NCI-H345 (cell line): ENCODE measurements at regions not wholly inside any gene's neighbourhood (a gene's known extent, or its start where the extent isn't known, plus 50 kb on each side); places are given as distances from the start of the nearest gene placed in this dataset.
"Not testable (repeated sequence)": the region's sequence is repeated elsewhere in the genome, so short reads cannot be mapped to it uniquely, and the experiment has no call there.

ENCODE experiments used
- DNase-seq: peaks from one replicate; lab custom pipeline; 2025; lab: John Stamatoyannopoulos, UW

DNA sequence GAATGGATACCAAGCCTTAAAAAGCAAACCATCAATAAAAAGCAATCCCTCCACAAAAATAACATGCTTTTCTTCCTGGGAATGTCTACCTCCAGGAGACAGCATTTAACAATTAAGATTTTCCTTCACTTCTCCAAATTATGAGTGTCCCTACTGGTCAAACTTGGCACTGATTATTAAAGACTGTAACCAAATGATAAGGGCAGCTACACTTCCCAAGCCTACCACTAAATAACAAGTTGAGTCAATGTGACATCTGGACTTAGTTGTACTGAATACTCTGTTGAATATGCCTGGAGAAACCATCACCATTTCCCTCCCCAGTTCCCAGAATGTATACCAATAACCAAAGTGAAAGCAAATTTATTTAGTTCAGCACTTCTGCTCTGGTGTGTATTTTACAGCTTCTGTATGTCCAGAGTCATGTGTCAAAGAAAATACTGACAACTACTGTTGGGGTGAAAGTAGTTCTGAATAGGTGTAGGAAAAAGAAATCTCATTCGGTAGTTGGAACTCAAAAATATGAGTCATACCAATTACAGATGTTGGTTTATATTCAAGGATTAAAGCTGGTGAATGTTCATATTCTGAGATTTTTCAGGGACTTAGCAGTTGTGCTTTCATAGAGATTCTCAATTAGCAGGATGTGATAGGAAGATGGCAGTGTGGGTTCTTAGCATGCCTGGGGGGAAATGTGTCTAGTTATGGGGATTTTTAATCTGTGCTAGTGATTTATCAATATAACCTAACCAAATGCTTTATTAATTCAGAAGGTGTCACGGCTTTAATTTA is 1291.6 kb upstream of the GYPC start:
- no peak for DNase-seq

DNA sequence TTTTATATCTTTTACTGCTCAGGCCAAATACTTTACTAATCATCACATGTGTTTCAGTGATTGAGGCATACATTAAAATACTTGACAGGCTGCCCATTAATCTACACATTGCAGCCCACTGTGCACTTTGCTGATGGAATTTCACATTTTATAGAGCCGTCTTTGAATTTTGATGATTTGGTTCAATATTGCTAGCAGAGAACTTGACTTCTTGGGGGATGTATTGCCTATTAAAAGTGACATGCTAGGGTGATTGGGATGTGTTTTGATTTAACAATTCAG is 1291.0 kb upstream of the GYPC start:
- DNase-seq = no peak

DNA sequence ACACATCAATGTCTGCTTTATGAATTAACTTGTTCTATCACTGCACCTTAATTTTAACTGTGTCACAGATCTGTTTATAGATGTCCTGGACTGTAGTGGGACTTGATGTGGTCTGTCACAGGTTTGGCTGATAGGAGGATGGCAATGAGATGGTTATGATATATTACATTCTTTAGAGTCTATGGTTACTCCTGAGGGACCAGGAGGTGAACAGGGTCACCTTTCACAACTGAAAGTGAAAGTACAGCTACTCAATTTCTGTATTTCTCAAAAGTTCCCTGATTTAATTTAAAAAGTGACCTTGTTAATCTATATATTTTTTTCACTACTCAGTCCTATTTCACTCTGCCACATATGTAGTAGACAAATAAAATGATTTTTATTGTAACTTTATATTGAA is 1284.1 kb upstream of the GYPC start:
- DNase-seq = no peak

DNA sequence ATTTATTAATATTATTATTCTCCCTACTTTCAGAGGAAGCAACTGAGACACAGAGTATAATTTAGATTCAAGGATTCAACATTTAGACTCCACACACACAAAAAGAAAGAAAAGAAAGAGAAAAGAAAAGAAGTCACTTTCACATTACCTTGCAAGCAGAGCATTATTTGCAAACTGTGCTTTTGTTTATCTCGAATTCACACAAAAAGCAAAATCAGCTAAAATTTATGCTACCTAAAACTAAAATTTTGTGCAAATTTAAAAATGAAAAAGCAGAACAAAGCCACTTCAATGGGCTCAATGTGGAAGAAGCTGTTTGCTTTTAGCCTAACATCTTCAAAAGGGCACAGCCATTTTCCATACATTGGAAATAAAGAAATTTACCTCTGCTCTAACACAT is 1282.7 kb upstream of the GYPC start:
- DNase-seq = no peak

DNA sequence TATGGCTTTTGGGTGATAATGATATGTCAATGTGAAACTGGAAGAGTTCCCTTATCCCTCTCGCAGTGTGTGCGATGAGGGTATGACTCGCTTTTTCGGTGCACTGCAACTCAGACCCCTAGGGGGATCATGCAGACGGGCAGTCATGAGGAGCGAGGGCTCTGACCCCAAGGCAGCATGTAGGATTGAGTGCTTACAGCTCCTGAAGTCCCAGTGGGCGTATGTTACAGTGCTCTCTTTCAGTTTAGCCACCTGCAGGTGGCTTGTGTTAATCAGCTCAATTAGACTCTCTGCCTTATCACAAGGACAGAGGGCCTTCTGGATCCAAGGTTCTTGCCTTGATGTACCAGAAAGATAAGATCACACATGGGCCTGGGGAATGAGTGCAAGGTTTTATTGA is 1269.9 kb upstream of the GYPC start:
- no peak for DNase-seq

DNA sequence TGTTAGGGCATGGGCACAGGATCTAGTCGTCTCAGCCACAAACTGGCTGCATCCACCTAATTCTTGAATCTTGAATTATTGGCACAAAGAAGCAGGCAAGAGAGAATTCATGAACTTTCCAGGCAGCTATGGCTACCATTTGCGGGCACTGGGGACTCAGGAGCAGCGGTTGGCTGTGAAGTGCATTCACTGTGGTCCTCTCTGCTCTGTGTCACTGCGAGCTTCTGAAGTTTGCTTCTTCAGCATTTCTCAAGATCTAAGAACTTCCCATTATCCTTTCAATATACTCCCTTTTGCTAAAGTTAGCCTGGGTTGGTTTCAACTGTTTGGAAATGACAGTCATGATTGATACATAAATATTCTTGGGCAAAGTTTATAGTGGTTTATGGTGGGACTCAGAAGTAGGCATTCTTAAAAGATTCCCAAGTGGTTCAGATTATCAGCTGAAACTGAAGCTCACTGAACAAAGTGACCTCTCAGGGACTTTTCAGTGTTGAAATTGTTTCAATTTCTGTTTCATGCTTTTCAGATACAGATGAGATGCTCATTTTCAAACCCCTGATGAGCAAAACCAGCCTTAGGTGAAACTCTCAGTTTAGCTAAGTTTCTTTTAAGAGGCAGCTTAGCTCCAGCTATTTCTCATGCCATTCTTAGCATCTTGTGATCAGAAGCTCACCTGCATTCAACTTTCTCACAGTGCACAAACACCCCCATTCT is 1258.3 kb upstream of the GYPC start:
- DNase-seq = no peak

DNA sequence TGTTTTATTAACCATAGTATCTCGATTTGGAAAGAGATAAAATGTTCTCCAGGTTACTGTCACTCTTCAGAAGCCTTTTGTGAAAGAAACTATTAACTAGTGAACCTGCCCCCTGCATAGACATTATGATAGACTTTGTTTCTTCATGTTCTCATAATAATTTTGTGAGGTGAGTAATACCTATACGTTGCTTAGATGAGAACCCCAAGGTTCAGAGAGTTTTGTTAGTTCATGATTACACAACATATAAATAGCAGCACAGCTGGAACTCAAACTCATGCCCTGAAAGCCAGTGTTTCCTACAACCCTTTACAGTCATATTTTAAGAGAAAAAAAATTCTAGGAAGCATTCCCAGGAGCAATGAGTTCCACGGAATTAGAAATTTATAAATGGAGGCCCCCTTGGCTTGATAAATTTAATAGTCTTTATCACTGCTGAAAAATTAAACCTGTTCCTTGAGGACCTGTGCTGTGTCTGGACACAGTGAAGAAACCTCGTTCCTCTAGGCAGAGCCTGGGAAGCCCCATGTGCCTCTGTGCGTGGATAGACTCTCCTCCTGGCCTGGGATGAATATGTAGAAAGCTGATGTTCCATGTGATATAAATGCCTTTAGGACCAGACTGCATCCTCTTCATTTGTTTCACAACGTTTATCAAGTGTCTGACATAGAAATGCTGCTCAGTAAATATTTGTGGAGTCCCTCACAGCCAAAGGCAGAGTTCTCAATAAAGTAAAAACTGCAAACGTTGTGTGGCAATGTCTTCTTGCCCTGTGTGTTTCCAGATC is 1257.0 kb upstream of the GYPC start:
- DNase-seq = no peak

DNA sequence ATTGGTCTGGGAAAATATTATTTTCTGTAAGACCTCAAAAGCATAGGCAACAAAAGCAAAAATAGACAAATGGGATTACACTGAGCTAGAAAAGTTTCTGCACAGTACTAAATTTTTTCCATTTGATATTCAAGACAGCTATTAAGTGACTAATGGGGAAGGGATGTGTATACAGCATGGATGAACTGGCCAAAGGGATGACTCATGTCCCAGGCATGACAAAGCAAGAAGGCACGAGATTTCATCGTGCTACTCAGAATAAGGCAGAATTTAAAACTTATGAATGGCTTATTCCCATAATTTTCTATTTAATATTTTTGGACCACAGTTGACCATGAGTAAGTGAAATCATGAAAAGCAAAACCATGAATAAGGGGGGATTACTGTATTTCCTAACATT is 1250.1 kb upstream of the GYPC start:
- no peak for DNase-seq

DNA sequence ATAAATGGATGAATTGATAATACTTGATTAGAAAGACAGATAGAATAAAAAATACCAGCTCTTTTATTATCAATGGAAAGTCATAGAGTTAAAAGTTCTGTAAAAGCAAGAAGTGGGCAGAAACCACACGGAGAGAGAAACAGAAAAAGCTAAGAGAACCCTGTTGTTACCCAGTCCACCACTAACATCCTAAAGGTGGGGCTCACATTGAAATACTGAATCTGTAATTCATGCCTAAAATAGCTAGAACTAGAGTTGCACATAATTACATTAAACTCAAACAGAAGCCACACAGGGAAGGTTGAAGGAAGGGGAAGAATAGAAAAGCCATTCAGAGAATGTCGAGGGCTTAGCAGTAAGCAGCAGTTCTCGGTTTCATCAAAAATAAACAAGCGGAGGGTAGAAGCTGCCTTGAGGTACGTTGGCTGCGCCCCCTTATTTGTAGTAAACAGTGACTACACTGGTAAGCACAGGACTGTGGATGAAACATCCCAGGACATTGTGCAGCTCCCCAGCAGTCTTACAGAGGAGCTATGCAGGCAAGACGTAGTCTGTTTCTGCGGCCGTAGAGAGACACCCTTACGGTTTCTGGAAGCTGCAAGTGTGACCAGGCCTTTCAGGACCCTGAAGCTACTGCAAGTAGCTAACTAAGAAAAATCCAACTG is 1247.0 kb upstream of the GYPC start:
- no peak for DNase-seq

DNA sequence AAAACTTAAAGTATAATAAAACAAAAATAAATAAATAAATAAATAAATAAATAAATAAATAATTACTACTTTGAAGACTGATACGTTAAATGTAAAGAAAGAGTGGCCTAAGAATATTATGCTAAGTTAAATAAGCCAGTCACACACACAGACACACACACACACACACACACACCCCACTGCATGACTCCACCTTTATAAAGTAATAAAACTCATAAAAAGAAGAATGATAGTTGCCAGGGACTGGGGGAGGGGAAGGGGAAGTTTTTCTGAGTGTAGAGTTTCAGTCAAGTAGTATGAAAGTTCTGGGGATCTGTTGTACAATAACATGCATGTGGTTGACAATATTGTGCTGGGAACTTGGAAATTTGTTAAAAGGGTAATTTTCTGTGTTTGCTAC is 1237.5 kb upstream of the GYPC start:
- no peak for DNase-seq

DNA sequence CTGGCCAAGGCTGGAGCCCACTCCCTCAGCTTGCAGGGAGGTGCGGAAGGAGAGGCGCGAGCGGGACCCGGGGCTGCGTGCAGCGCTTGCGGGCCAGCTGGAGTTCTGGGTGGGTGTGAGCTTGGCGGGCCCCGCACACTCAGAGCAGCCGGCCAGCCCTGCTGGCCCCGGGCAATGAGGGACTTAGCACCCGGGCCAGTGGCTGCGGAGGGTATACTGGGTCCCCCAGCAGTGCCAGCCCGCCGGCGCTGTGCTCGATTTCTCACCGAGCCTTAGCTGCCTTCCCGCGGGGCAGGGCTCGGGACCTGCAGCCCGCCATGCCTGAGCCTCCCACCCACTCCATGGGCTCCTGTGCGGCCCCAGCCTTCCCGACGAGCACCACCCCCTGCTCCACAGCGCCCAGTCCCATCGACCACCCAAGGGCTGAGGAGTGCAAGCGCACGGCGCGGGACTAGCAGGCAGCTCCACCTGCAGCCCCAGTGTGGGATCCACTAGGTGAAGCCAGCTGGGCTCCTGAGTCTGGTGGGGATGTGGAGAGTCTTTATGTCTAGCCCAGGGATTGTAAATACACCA is 1233.7 kb upstream of the GYPC start:
- not testable (repeated sequence) for DNase-seq

DNA sequence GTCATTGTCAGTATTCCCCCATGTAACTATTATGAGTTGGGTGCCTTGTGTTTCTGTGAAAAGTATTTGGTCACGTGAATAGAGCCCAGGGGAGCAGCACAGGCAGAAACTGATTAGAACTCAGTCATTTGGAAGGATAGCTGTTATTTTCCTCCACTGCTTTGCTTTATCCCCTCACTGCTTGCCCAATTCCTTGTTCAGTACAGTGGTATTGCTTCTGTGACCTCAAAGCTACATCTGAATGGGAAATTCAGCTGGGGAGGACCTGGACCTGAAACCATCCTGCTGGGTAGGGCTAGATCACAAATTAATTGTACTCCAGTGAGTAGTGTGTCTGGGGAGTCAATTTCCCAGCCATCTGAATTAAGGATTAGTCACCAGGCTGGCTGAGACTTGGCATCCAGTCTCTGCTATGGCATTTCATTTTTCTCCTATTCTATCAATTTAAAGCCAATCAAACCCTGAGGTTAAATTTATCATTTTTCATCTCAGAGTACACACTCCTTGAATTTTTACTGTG is 1231.6 kb upstream of the GYPC start:
- no peak for DNase-seq

DNA sequence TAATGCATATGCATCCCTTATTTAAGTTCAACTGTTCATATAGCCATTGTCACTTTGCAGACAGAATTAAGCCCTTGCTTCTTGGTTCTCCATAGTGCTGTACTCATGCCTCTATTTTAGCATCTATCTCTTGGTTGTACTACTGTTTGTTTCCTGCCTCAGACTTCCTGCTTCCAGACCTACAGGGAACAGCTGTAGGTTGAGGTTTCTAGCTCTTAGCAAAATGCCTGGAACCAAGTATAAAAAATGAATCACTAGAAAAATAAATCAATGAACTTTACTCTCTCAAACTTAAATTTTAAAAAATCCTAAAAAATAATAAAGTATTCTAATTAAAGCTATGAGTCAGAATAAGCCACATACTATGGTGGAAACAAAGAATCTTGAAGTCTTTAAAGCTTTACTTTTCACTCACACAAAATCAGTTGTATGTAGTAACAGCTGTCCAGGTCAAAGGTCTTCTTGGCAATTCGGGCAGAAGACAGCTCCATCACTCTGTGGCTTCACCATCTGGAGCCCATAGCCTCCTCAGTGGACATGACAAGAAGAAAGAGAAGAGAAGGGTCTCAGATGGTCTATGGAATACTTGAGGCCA is 1228.1 kb upstream of the GYPC start:
- DNase-seq = no peak

DNA sequence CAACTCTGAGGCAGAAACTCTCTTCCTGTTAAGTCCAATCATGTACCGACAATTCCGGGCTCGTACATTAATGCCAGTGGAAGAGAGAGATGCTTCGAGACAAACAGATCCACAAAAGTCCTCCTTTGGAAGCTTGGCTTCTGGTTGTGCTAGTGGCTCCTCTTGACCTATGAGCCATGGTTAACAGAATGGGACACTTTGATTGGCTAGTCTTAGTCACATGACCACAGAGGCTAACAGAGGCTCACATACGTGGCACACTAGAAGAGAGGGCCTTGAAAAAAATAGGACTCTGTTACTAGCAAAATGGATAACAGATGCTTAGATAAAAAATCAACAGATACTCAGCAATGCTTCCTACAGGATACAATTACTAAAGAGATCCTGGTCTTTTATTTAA is 1211.9 kb upstream of the GYPC start:
- DNase-seq = no peak

DNA sequence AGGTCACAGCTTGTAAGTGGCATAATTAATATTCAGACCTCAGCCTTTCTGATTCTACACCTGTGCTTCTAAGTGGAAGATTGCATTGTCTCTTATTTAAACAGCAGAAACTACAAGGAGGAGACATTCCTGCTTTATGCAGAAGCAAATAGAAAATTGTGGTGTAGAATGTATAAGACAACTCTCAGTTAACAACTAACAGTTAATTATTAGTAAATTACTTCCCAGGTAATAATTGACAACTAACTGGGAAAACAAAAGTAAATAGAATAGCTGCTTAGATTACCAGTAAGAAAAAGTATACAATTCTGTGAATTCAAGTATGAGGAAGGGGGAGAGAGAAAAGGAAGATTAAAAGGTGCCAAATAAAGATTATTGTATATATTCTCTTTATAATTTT is 1210.5 kb upstream of the GYPC start:
- no peak for DNase-seq

DNA sequence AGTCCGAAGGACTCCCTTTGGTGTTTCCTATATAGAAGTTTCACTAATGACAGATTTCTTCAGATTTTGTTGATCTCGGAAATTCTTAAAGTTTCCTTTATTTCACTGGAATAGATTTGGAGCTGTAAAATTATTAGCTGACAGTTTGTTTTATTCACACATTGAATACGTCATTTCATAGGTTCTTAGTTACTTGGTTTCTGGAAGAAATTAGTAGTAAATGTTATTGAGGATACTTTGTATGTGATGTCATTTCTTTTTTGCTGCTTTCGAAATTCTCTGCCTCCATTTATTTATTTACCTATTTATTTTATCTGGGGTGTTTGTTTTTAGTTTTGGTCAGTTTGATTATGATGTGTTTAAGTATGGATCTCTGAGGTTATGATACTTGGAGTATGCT is 1205.9 kb upstream of the GYPC start:
- no peak for DNase-seq

DNA sequence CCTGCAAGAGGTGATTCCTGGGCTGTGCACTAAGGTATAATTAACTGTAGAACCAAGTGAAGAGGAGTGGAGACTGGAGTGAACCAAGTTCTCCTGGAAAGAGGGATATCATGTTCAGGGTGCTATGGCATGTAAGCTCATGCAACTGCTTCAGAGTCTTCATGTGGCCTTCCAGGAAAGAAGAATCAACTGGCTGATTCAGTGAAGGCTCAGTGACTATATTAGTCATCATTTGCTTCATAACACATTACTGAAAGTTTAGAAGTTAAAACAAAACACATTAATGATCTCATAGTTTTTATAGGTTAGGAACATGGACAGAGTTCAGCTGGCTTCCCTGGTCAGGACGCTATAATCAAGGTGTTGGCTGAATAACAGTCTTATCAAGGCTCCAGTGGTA is 1200.8 kb upstream of the GYPC start:
- DNase-seq = no peak

DNA sequence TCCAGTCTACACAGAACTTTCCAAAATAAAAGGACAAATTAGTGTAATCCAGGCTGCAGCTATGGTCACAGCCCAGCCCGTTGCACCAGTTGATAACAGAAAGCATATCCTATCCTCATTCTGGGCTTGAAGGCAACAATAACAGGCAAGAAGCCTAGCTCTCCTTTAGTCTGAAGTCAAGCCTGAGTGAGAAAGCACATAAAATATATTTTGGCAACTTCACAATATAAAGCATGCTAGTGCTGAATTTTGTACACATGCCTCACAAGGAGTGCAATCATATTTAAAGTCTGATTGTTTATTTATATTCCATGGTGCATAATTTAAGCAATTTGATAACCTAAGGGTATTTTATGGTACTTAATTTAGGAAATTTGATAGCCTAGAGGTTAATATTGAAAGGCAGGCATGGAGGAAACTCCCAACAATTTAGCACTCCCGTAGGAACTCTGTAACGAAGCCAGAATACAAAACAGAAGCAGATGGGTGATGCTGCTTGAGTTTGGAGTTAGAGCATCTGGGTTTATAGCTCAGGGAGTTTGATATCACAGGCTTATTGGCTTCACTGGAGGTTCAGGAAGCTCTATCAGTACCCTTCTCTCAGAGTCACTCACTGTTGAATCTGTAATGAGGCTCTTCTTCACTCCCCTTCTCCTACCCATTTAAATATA is 1199.1 kb upstream of the GYPC start:
- no peak for DNase-seq

DNA sequence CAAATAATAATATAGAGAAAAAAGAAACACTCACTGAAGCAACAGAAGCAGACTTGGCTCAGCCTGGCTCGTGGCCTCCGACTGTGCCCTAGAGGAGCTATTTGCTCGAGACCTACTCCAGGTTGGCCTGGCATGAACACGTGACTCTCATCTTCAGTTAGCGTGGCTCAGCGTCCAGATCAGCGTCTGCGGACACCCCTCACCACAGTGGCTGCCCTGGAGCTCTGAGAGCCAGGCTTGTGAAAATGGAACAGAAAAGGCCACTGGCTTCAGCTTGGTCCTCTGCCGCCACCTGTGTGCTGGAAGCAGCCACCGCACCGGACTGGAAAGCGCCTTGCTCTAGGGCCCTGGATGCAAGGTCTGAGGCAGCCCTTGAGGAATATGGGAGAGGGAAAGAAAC is 1184.0 kb upstream of the GYPC start:
- no peak for DNase-seq

DNA sequence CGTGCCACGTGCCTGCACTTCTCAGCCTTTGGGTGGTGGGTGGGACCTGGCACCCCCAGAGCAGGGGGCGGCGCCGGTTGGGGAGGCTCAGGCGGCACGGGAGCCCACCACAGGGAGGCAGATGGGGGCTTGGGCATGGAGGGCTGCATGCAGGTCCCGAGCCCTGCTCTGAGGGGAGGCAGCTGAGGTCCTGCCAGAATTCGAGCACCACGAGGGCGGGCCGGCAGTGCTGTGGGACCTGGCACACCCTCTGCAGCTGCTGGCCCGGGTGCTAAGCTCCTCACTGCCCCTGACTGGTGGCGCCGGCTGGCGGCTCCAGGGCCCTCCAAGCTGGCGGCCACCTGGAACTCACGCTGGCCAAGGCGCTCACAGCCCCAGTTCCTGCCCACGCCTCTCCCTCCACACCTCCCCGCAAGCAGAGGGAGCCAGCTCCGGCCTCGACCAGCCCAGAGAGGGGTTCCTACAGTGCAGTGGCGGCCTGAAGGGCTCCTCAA is 1176.8 kb upstream of the GYPC start:
- DNase-seq = no peak

DNA sequence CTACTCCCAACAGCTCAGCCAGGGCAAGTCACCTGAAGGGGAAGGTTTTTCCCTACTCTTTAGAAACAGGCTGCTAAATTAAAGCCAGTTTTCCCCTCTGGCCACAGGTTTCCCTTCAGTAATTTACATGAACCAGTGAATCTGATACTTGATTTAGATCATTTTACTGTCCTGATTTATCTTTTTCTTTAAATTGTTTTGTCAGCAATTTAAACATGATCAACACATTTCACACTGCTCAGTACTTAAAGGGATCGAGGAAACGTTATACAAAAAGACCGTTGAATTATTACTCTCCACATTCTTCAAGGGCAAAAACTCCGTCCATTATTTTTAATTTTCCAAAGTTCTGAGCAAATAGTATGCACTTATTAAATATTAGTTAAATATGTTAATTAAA is 1165.7 kb upstream of the GYPC start:
- no peak for DNase-seq
